22Rv1 (cell line): ENCODE measurements at regions not wholly inside any gene's neighbourhood (a gene's known extent, or its start where the extent isn't known, plus 50 kb on each side); places are given as distances from the start of the nearest gene placed in this dataset.
"Not testable (repeated sequence)": the region's sequence is repeated elsewhere in the genome, so short reads cannot be mapped to it uniquely, and the experiment has no call there.

ENCODE experiments used
- H3K27ac ChIP-seq: fragments of 450-650 bp; 2 replicates; pipeline ENCODE4 v1.5.1; 2017
- CTCF ChIP-seq: fragments of 450-650 bp; IDR thresholded peaks from 2 replicates; pipeline ENCODE4 v1.5.1; 2017; ENCODE audit warnings: mild to moderate bottlenecking
- ZFX ChIP-seq: fragments of 450-650 bp; IDR thresholded peaks from 2 replicates; pipeline ENCODE4 v1.6.1; 2017; ENCODE audit warnings: antibody characterized with exemption, borderline replicate concordance

DNA sequence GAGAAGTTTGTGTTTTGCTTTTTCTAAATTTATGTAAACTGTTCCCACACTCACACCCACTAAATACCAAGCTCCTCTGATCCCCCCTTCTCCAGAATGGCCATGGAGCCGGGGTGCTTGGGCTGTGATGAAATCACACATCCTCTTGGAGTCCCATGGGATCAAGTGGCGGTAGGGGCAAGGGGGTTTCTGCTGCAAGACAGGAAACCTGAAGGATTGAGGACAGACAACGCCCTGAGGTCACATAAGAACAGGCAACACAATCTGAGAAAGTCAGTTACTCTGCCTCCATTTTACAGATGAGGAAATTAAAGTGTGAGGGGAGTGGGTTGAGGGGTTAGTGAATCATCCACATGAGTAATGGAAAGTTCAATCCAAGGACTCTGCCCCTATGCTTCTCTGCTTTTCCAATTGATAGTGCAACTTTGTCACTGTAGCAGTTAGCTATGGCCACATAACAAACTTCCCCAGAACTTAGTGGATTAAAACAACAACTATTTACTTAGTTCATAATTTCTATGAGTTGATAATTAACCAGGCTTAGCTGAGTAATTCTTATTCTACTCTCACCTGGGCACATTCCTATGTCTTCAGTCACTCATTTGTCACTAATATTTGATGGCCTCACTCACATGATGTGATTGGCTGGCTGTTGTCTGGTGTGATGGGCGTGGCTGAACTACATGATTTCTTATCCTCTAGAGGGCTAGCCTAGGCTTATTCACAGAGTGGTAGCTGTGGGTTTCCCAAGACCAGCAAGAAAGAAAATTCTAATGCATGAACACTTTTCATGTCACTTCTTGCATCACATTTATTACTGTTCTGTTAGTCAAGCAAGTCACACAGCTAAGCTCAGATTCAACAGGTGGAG is 77.3 kb upstream of the ADRA1D start:
- no peak overlapping the region for H3K27ac ChIP-seq

DNA sequence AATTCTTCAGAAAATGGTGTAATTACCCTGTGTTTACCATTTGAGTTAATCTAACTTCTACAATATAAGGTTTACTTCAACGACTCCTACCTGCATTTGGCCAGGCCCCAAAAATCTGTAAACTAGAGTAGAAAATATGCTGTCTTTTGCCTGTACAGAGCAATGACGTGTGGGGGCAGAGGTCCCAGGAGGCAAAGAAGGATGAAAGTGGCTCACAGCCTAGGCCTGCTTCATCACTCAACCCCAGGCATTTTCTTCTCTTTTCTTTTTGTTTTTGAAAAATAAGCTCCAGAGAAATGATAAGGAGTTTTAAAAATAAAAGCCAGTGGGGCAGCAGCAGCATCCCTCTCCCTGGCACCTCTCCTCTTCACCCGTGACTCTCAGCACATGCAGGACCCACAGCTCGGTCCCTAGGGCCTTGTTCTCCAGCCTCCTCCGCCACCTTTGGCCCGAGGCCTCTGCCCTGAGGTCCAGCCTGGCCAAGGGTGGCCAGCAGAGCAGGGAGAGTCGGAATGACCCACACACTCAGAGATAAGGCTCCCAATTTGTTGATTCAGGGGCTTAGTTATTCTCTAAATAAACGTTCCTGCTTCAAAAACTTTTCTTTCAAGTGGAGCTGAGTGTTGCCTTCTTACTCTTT is 76.6 kb upstream of the ADRA1D start:
- no peak overlapping the region for H3K27ac ChIP-seq
- TF ChIP-seq ZFX (no peak), CTCF (no peak)

More for the DNA sequence above, 77.3 kb upstream of the ADRA1D start:
- TF ChIP-seq ZFX (no peak), CTCF (no peak)

- no peak for TF ChIP-seq CTCF
- no peak for TF ChIP-seq ZFX
These were observed 75.6 kb upstream of the ADRA1D start for GRCh38 chr20:4324611-4325243.

GRCh38 chr20:4322499-4322898 is 73.4 kb upstream of the ADRA1D start:
- no peak overlapping the region for H3K27ac ChIP-seq
- TF ChIP-seq CTCF = no peak
- TF ChIP-seq ZFX = no peak

More at GRCh38 chr20:4324611-4325243, 75.6 kb upstream of the ADRA1D start:
- no peak overlapping the region for H3K27ac ChIP-seq

GRCh38 chr20:4320291-4320690 is 71.2 kb upstream of the ADRA1D start:
- no peak overlapping the region for H3K27ac ChIP-seq
- TF ChIP-seq CTCF = no peak
- TF ChIP-seq ZFX = no peak

DNA sequence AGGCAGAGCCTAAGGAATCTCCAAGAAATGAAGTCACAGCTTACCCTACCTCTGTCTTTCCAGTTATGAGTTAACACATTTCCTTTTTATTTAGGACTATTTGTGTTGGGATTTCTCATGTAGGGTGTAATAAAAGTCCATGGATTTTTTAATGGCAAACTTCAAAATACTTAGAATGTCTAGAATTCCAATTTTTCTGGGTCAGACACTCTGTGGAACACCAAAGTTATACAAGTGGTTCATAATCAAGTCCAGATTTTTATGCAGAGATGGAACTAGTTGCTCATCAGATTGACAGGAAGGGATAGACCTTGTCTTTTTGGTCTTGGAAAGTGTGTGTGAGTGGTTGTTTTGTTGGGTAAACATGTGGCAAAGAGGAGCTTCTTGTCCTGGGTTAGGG is 69.8 kb upstream of the ADRA1D start:
- H3K27ac ChIP-seq = no peak overlapping the region
- no peak for TF ChIP-seq CTCF
- TF ChIP-seq ZFX = no peak

- not testable (repeated sequence) for H3K27ac ChIP-seq
These were observed 61.5 kb upstream of the ADRA1D start for GRCh38 chr20:4310616-4311015.
